ENCODE measurements at regions not wholly inside any gene's neighbourhood (a gene's known extent, or its start where the extent isn't known, plus 50 kb on each side); places are given as distances from the start of the nearest gene placed in this dataset.

GRCh38 chr7:84664626-84665025 lies 470.0 kb upstream of the SEMA3A start:
- TF ChIP-seq TAF1 (IDR thresholded peaks at IDR 0.05; ENCODE audit: borderline replicate concordance, insufficient read depth, low read length): no peak
- no peak for TF ChIP-seq SIN3A (IDR thresholded peaks at IDR 0.05; ENCODE audit: borderline replicate concordance, insufficient read depth, low read length)
- no peak for TF ChIP-seq REST (IDR thresholded peaks at IDR 0.05; ENCODE audit: insufficient read depth in 1 of 2, low read depth in 2 of 2, low read length in 2 of 2)

All from PFSK-1 (cell line).